H9 (cell line): ENCODE measurements at regions not wholly inside any gene's neighbourhood (a gene's known extent, or its start where the extent isn't known, plus 50 kb on each side); places are given as distances from the start of the nearest gene placed in this dataset.

Experiments
- DNase-seq: peaks from one replicate; pipeline ENCODE4 v3.0.0-alpha.2; 2017
- H2AFZ ChIP-seq: one replicate; pipeline ENCODE4 v1.6.1; 2013; ENCODE audit warnings: mild to moderate bottlenecking, low read length, control low read depth, moderate library complexity
- H2AK5ac ChIP-seq: 2 replicates; pipeline ENCODE4 v1.6.1; 2013; ENCODE audit warnings: low read length, control low read depth, mixed read lengths; ENCODE audit not compliant: insufficient read length
- H2BK120ac ChIP-seq: one replicate; pipeline ENCODE4 v1.6.1; 2013; ENCODE audit warnings: low read depth, mild to moderate bottlenecking, low read length, control low read depth, inconsistent platforms; ENCODE audit not compliant: poor library complexity, severe bottlenecking
- H2BK12ac ChIP-seq: 2 replicates; pipeline ENCODE4 v1.6.1; 2013; ENCODE audit warnings: low read length, control low read depth, mixed read lengths, low read depth; ENCODE audit not compliant: insufficient read length
- H2BK15ac ChIP-seq: 2 replicates; pipeline ENCODE4 v1.6.1; 2013; ENCODE audit warnings: low read depth, low read length, control low read depth
- H2BK20ac ChIP-seq: one replicate; pipeline ENCODE4 v1.6.1; 2013; ENCODE audit warnings: low read depth, mild to moderate bottlenecking, low read length, control low read depth, inconsistent platforms; ENCODE audit not compliant: poor library complexity, severe bottlenecking
- H2BK5ac ChIP-seq: 2 replicates; pipeline ENCODE4 v1.6.1; 2013; ENCODE audit warnings: low read length, control low read depth, mixed read lengths; ENCODE audit not compliant: insufficient read length
- H3K14ac ChIP-seq: 2 replicates; pipeline ENCODE4 v1.6.1; 2013; ENCODE audit warnings: low read length, control low read depth; ENCODE audit not compliant: insufficient read depth
- H3K18ac ChIP-seq: 2 replicates; pipeline ENCODE4 v1.6.1; 2013; ENCODE audit warnings: low read depth, mild to moderate bottlenecking, mixed read lengths, low read length, control low read depth; ENCODE audit not compliant: insufficient read length
- H3K23ac ChIP-seq: 2 replicates; pipeline ENCODE4 v1.6.1; 2013; ENCODE audit warnings: low read length, control low read depth, mixed read lengths, low read depth; ENCODE audit not compliant: insufficient read length
- H3K23me2 ChIP-seq: 2 replicates; pipeline ENCODE4 v1.6.1; 2013; ENCODE audit warnings: low read depth, mild to moderate bottlenecking, mixed read lengths, low read length, control low read depth; ENCODE audit not compliant: insufficient read length, poor library complexity, severe bottlenecking
- H3K27ac ChIP-seq: 2 replicates; pipeline ENCODE4 v1.5.1; 2013; ENCODE audit warnings: low read length, control low read depth, mixed read lengths, low read depth; ENCODE audit not compliant: insufficient read length
- H3K27me3 ChIP-seq: 2 replicates; pipeline ENCODE4 v1.6.1; 2013; ENCODE audit warnings: low read length, control low read depth, inconsistent platforms; ENCODE audit not compliant: insufficient read depth
- H3K4ac ChIP-seq: 2 replicates; pipeline ENCODE4 v1.6.1; 2013; ENCODE audit warnings: low read depth, mild to moderate bottlenecking, control low read depth, inconsistent platforms, low read length, moderate library complexity
- H3K4me1 ChIP-seq: 2 replicates; pipeline ENCODE4 v1.6.1; 2013; ENCODE audit warnings: low read length, control low read depth, inconsistent platforms; ENCODE audit not compliant: insufficient read depth
- H3K4me2 ChIP-seq: 2 replicates; pipeline ENCODE4 v1.6.1; 2013; ENCODE audit warnings: low read length, control low read depth, mixed read lengths; ENCODE audit not compliant: insufficient read length, insufficient read depth
- H3K56ac ChIP-seq: 2 replicates; pipeline ENCODE4 v1.6.1; 2013; ENCODE audit warnings: low read depth, mild to moderate bottlenecking, mixed read lengths, low read length, control low read depth; ENCODE audit not compliant: insufficient read length
- H3K79me1 ChIP-seq: 2 replicates; pipeline ENCODE4 v1.6.1; 2013; ENCODE audit warnings: low read depth, mild to moderate bottlenecking, moderate library complexity, low read length, control low read depth, inconsistent platforms; ENCODE audit not compliant: insufficient read depth, poor library complexity, severe bottlenecking
- H3K79me2 ChIP-seq: 2 replicates; pipeline ENCODE4 v1.6.1; 2013; ENCODE audit warnings: low read length, control low read depth, inconsistent platforms; ENCODE audit not compliant: insufficient read depth
- H3K9ac ChIP-seq: 2 replicates; pipeline ENCODE4 v1.6.1; 2013; ENCODE audit warnings: low read length, control low read depth, mixed read lengths; ENCODE audit not compliant: insufficient read length; ENCODE audit errors: extremely low read depth
- H3K9me3 ChIP-seq: one replicate; pipeline ENCODE4 v1.6.1; 2013; ENCODE audit warnings: low read depth, low read length, inconsistent platforms; ENCODE audit not compliant: control insufficient read depth
- H3T11ph ChIP-seq: one replicate; pipeline ENCODE4 v1.6.1; 2013; ENCODE audit warnings: mild to moderate bottlenecking, low read length, control low read depth, inconsistent platforms
- H4K20me1 ChIP-seq: one replicate; pipeline ENCODE4 v1.6.1; 2013; ENCODE audit not compliant: control insufficient read depth, insufficient read length, insufficient read depth
- H4K5ac ChIP-seq: 2 replicates; pipeline ENCODE4 v1.6.1; 2013; ENCODE audit warnings: low read depth, mild to moderate bottlenecking, mixed read lengths, low read length, control low read depth; ENCODE audit not compliant: insufficient read length
- H4K8ac ChIP-seq: replicated peaks from 2 replicates; pipeline ENCODE4 v1.6.1; 2013; ENCODE audit warnings: low read length, control low read depth, mixed read lengths, low read depth; ENCODE audit not compliant: insufficient read length
- H4K91ac ChIP-seq: 2 replicates; pipeline ENCODE4 v1.6.1; 2013; ENCODE audit warnings: low read depth, mild to moderate bottlenecking, moderate library complexity, mixed read lengths, low read length, control low read depth; ENCODE audit not compliant: insufficient read length
- H3K27ac Mint-ChIP-seq, 3 experiments: 2 replicates in 2 of 3; 3 replicates in 1 of 3; pipeline ENCODE4 v1.8.0; 2020 to 2021; ENCODE audit warnings: mixed read lengths in 3 of 3, mild to moderate bottlenecking in 1 of 3, moderate library complexity in 1 of 3
- H3K27me3 Mint-ChIP-seq: 2 replicates; pipeline ENCODE4 v1.8.0; 2021; ENCODE audit warnings: low read depth, mild to moderate bottlenecking, moderate library complexity, mixed read lengths
- H3K36me3 Mint-ChIP-seq, 3 experiments: 2 replicates in 2 of 3; 3 replicates in 1 of 3; pipeline ENCODE4 v1.8.0; 2020 to 2021; ENCODE audit warnings: low read depth in 3 of 3, mixed read lengths in 3 of 3; ENCODE audit not compliant: insufficient read depth in 1 of 3
- H3K4me1 Mint-ChIP-seq, 2 experiments: 2 replicates each; pipeline ENCODE4 v1.8.0; 2020; ENCODE audit warnings: mixed read lengths in 2 of 2
- H3K4me3 Mint-ChIP-seq, 2 experiments: 2 replicates in 1 of 2; 3 replicates in 1 of 2; pipeline ENCODE4 v1.8.0; 2020 to 2021; ENCODE audit warnings: mild to moderate bottlenecking in 2 of 2, mixed read lengths in 2 of 2, moderate library complexity in 1 of 2
- H3K9me3 Mint-ChIP-seq, 2 experiments: 2 replicates in 1 of 2; 3 replicates in 1 of 2; pipeline ENCODE4 v1.8.0; 2020; ENCODE audit warnings: mild to moderate bottlenecking in 2 of 2, mixed read lengths in 2 of 2, moderate library complexity in 1 of 2
- CTCF ChIP-seq: fragments of 200-600 bp; sonication (generic); conservative IDR thresholded peaks from 3 replicates; pipeline ENCODE4 v1.8.0; 2021; ENCODE audit warnings: antibody characterized with exemption, mild to moderate bottlenecking
- WGBS: extraction: QIAGEN DNeasy Blood & Tissue Kit; methylation state at CpG from one replicate; pipeline ENCODE4 v1.1.7; 2013; ENCODE audit warnings: missing lambda C conversion rate, low lambda C conversion rate, mixed read lengths; ENCODE audit not compliant: insufficient read length; ENCODE audit errors: extremely low coverage; 5-methylcytosine and 5-hydroxymethylcytosine counted together

- H3K27ac ChIP-seq = no peak overlapping the region
- H4K20me1 ChIP-seq = no peaks in the 10 kb centered on the region
- no peak overlapping the region for H3K4ac ChIP-seq
- peaks cover 5% of the 10 kb centered on the region for H3K27me3 Mint-ChIP-seq
- H2BK120ac ChIP-seq = no peak overlapping the region
- no peak overlapping the region for H2BK5ac ChIP-seq
- no peaks in the 10 kb centered on the region for H3K9me3 Mint-ChIP-seq
- H2BK12ac ChIP-seq = no peak overlapping the region
- H3K18ac ChIP-seq = no peak overlapping the region
- no peaks in the 10 kb centered on the region for H3K79me1 ChIP-seq
- DNase-seq = no peak
- no peak overlapping the region for H3K27ac Mint-ChIP-seq
- no peak overlapping the region for H4K8ac ChIP-seq
- H3K27me3 ChIP-seq = no peaks in the 10 kb centered on the region
- no peak overlapping the region for H3K4me2 ChIP-seq
- no peak for TF ChIP-seq CTCF
- H3K9ac ChIP-seq = no peak overlapping the region
- no peak overlapping the region for H3T11ph ChIP-seq
- H3K4me1 ChIP-seq = no peaks in the 10 kb centered on the region
- no peak overlapping the region for H2AK5ac ChIP-seq
- no peaks in the 10 kb centered on the region for H3K4me1 Mint-ChIP-seq
- H3K9me3 ChIP-seq = no peaks in the 10 kb centered on the region
- H2BK20ac ChIP-seq = no peak overlapping the region
- H3K23me2 ChIP-seq = no peaks in the 10 kb centered on the region
- H4K91ac ChIP-seq = no peak overlapping the region
- no peak overlapping the region for H3K56ac ChIP-seq
- no peak overlapping the region for H2BK15ac ChIP-seq
- no peak overlapping the region for H4K5ac ChIP-seq
- H2AFZ ChIP-seq = no peak overlapping the region
- H3K4me3 Mint-ChIP-seq = no peak overlapping the region
- no peak overlapping the region for H3K14ac ChIP-seq
- no CpG with 5 or more reads among the region's 2 CpGs for WGBS
- no peaks in the 10 kb centered on the region for H3K36me3 Mint-ChIP-seq
- H3K23ac ChIP-seq = no peak overlapping the region
- H3K79me2 ChIP-seq = no peaks in the 10 kb centered on the region
Measured at GRCh38 chr4:141416219-141416618, 195.5 kb downstream of the ZNF330 start.
